ENCODE measurements at regions not wholly inside any gene's neighbourhood (a gene's known extent, or its start where the extent isn't known, plus 50 kb on each side); places are given as distances from the start of the nearest gene placed in this dataset.

DNA sequence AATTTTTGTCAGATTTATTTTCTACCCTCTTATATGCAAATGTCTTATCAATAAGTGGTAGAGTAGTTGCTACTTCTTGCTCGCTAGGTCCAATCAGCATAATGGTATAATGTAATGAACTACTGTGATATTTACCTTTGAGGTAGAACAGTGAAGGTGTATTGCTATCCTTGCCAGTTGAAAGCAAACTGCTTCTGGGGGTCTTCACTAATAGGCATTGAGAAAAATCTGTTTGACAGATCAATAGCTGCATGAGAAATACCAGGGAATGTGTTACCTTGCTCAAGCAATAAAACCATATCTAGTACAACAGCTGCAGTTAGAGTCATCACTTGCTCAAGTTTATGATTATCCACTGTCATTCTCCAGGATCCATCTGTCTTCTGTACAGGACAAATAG lies 50.1 kb upstream of the EFEMP1 start:
- no peak for DNase-seq

DNA sequence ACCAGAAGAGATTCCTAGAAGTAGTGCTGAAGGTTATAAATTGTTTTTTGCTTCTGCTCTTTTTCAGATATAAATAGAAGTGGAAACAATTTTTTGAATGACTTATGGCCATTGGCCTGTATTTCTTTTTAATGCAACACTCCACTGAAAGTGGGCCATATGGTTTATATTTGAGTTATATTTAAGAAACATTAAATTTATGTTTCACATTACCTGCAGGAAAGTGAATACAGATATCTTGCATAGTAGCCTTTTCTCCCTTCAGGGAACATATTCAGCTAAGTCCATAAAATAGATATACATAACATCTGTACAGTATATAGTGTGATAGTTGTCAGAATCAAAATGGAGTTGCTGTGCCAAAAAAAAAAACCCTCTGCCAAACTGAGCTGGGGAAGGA lies 53.1 kb upstream of the EFEMP1 start:
- DNase-seq, result no peak

DNA sequence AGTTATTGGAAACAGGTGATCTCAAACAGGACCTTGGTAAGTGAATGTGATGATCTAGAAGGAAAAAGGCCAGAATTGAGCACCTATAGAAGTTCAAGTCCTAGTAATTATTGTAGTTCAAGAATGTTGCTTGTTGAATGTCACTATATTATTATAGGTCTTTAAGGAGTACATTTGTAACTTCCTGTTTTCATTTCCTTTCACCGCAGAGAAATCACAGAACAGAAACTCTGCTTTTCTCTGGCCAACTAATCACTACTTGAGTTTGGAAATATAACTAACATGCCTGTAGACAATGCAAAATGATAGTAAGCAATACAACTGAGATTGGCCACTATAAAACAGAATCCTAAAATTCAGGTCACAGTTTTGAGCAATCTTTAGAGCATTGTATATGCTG lies 61.8 kb upstream of the EFEMP1 start:
- no peak for DNase-seq

DNA sequence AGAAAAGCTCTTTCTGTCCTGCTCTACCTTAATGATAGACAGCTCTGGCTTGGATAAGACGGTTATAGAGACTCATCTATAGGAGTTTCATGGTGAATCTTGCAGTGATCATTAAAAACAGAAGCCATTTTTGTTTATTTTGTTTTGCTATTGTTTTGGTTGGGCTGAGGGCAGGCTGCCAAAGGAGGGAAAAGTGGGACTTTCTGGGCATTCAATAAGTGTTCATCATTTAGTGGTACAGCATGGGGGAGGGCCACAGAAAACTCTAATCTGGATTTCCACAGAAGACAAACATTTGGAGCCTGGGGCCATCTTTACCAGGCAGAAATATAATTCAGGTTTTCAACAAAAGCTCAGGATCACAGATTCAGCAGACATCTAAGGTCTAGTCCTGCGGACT lies 62.4 kb upstream of the EFEMP1 start:
- no peak for DNase-seq

DNA sequence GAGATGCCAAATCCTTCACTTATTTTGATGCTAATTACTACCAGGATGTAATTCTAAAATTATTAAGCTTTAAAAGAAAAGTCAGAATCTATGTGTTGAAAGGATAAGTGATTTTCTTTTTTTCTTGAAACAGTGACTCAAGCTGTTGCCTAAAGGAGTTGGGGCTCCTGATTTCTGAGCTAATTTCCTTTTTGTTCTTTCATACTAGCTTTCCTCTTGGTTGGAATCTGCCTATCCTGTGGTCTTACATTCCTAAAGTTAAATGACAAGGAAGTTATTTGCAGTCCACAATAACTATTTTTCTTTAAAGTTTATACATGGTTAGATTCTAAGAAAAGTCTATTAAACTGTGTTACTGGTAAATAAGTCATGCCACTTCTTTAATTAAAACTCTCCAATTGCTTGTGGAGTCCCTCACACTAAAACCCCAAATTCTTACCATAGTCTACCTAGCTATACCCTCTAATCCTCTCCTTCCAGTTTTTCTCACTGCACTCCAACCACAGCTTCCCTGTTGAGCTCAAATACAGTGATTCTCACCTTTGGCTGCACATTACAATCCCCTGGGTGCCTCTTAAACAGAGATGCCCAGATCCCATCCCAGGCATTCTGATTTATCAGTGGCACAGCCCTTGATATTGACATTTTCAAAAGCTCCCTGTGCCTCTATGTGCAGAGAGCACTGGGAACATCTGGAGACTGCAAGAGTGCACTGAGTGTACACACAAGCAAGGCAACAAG lies 63.3 kb upstream of the EFEMP1 start:
- no peak for DNase-seq

DNA sequence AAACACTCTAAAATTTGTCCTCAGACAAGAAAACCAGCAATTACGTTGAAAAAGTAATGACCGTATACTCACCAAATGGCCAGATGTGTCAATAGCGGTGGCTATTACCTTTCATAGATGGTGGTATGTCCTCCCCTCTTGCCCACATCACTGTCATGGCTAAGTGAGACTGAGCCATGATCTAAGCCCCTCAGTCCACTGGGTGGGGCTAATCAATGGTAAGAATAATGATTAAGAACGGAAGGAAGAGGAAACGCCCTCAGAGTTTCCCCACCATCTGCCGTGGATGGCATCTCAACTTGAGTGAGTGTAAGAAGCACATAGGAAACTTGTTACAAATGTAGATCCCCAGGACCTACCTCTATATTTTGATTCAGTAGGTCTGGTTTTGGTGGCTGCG lies 65.8 kb upstream of the EFEMP1 start:
- DNase-seq, result no peak

DNA sequence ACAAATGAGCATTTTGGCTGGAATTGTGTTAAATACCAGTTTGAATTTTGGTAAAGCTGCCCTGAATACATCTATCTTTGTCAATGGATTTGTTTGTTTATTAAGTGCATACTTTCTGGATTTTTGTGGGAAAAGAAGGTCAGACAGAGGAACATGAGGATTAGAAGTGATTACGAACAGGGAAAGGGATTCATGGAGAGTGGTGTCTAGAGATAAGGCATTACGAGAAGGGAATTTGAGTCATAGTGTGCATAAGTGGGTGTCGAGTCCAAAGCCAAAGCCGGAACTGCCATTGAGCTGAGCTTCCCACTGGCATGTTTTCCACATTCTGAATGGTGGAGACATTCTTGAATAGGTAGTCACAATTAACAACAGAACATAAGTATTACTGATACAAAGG lies 68.9 kb upstream of the EFEMP1 start:
- DNase-seq, result no peak

DNA sequence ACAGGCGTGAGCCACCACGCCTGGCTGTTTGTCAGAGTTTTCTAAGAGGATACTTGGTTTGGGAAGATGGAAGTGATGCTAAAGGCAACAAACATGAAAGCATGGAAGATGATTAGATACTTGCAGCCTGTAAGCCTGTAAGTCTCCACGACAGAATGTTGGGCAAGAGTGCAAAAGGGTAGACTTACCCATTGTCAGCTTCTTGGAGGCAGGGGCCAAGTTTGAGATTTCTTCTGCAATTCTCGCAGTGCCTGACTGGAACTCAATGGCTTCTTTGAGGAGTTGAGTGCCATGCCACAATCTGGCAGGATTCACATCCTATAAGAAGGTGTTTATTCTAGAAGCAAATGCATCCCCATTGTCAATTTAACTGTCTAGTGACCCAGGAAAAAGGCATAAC lies 70.1 kb upstream of the EFEMP1 start:
- DNase-seq, result no peak

DNA sequence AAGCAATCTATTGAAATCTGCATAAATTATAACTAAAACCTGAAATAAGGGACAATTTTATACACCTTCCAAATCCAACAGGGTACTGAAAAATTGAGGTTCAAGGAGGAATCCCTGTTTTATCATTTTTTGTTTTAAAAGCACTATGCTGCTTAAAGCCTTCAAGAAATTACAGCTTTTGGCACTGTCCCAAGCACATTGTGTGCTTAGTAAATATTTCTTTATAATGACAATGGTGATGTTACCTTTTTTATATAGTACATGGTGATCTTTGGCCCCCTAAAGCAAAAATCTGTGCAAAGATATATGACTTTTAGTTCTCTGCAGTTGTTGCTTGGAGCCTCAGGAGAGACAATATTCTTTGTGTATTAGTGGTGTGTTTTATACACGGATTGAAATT lies 71.6 kb upstream of the EFEMP1 start:
- DNase-seq, result no peak

DNA sequence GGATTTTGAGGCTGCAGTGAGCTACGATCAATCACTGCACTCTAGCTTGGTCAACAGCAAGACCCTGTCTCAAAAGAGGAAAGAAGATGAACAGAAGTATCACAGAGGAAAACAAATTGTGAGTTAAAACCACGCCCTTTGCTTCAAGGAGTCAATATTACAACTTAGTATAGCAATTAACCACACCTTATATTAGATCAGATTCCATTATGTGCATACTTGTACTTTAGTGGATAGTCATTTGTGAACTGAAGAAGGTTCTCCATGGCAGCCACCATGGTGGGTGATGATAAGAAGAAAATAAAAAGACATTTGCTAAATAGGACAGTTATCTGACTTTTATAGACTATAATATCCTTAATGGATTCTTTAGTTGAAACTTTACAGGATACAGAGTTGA lies 72.3 kb upstream of the EFEMP1 start:
- DNase-seq, result no peak

DNA sequence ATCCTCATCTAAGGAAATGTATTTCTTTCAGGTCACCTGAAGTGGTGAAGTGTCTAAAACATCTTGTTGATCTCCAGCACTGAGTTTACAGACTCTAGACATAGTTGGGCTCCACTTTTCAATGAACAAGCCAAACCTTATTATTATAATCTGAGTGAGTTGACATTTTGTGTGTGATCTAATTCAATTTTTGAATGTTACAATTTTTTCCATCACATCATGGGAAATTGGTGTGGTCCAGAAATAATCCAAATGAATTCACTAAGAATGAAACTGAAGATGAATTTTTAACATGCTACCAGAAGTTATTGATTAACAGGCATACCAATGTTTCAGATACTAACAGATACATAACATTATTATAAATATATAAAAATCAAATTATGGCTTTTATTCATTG lies 75.6 kb upstream of the EFEMP1 start:
- DNase-seq, result no peak

DNA sequence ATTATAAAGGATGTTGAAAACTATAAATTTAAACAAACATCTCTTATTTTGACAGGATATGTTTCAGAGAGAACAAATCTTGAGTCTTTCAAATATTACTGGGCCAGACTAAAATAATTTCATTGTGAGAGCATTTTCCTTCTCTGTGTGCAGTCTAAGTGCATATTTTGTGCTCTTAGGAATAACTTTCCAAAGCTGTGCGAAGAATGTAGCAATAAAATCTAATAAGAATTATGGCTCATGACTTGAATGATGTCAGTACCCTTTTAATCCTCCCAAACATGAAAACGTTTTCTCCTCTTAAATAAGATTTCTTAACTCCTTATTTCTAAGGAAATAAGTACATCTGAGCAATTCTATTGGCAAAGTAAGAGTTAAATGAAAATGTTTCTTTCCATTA lies 76.2 kb upstream of the EFEMP1 start:
- DNase-seq, result no peak

DNA sequence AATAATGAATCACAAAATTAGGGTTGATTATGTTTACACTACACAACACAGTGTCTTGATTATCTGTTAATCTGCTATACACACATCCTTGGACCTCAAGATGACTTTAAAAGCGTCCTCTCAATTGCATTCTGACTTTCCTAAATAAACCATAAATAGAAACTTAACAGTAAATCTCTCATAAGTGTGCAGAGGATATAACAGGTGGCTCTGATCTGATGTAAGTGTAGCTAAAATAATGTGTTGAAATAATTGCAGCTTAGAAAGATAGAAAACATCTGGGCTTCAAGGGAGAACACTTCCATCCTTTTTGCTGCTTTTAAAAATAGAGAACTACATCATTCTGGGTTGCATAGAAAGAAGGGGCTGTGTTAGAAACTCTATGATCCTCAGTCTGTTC lies 78.4 kb upstream of the EFEMP1 start:
- no peak for DNase-seq

DNA sequence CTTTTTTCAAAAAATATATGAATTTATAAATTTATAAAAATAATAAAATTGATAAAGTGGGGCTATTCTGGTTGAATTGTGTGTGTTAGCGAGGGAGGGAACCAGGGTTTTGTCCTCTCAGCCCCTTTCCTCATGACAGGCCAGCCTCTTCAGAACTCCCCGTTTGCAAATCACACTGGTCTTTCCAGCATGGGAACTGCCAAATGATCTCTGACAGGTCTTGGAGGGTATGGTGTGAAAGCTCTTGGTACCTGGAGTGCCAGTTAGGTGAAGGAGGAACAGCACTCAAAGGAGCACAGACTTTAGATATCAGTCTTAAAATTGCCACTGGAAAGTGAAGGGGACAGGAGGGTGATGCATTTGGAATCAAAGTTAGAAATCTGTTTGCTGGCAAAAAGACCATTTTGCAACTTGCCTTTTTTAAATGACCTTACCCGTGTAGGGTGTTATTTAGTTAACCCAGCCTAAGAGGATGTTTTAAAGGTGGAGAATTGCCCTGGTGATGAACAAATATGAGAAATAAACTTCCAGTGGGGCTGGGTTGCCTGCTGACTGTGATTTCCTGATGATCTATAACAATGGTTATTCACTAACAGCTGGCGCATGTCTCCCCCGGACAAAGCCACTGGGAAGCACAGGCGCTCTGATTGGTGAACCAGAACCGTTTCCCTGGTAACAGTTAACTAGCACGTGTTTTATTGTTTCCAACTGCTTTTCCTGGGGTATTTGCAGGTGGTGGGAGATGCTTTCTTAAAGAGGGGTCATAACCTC lies 85.3 kb upstream of the EFEMP1 start:
- peak; percentile 73 for DNase-seq

DNA sequence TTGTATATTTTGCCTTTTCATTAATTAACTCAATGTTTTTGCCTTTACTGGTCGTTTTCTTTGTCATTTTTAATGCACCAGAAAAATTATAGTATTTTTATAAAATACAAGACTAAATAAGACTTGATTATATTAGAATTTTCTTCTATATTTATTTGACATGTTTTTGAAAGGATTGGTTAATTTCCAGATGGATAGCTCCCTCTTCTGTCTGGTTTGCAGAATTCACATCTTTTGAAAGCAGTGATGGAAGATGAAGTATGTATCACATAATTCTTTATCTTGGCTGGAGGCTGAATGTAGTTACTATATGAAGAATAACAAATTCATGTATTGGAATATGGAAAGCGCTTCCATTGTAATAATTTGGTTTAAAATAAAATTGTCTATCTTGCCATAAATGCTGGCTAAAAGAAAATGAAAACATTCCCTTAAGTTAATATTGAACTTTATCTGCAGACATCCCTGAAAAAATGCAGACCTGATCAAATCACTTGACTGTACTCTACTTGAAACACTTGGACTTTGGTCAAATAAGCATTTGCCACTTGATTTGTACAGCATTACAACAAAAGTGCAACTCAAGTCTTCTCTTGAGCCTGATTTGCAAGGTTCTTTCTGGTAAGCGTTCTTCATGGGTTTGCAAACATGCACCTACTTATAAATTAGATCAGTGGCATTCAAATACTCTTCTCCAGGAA lies 86.3 kb upstream of the EFEMP1 start:
- peak; percentile 37 for DNase-seq

DNA sequence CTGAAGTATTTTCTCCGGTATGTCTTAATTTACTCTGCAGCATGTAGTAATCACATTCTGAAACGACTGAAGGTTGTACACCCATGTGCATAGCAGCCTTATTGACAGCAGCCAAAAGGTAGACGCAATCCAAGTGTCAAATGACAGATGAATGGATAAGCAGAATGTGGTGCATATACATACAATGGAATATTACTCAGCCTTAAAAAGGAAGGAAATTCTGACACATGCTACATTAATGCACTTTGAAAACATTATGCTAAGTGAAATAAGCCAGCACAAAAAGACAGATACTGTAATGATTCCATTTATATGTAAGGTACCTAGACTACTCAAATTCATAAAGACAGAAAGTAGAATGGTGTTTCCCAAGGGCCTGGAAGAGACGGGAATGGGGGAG lies 88.0 kb upstream of the EFEMP1 start:
- DNase-seq, result no peak

DNA sequence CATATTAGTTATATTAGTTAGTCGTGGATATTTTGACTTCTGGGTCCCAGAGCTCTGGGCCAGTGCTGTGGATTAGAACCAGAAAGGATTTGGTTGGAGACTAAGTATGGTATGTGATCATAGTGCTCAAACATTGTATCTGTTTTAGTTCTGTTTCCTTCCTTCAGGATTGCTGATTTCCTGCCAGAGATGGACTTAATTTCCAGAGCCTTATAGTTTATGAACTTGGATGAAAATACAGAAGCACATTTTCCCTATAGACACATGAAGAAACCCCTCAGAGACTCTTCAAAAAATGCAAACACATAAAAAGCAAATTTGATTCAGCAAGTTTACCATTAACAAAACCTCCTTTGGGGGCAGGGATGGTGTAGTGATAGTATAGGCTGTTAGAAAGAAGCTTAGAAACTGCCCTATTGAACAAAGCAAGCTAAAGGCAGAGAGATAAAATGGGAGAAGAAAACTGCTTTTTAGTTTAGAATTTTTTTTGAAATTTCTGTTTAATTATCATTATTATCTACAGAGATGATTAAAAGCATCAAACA lies 88.7 kb upstream of the EFEMP1 start:
- DNase-seq, result no peak

DNA sequence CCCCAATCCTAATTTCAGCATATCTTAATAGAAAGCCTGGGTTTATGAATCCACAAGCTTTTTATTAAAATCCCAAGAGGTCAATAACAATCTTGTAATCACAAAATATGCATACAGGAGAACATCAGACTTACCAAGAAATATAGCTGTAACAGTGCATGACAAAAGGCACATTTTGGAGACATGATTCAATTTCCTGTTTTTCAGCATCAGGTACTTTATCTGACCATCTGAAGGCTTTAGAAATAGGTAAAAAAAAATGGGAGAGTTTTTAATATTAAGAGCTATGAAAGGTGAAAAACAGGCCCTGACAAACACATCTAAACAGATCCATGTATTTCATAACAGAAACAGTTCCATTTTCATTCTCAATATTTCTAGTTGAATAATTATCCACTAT lies 89.9 kb upstream of the EFEMP1 start:
- no peak for DNase-seq

DNA sequence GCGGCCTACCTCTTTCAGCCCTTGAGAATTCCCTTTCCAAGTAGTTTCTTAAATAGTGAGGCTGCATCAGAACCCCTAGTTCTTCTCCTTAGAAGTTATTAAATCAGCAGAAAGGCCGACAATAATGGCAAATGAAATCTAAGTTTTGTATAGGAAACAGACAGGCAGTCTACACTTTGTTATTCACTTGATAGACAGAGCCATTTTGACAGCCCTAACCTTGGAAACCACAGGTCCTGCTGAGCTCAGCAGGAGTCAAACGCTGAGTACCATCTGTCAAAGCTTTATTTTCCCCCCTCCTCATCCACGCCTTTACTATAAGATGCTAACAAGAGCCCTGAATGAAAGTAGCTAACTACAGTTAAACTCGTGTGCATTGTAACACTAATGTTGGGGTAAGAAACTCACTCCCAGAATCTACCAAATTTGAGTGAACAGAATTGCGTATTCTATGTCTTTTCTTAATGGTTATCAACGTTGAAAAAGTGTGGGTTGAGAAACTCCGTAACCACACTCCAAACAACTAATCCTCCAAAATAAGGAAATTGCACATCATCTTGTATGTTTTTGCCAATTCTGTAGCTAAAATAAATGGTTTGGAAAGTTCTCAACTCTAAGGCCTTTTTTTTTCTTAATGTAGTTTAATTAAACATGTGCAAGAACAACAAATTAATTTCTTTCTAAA lies 90.6 kb upstream of the EFEMP1 start:
- peak; percentile 42 for DNase-seq

DNA sequence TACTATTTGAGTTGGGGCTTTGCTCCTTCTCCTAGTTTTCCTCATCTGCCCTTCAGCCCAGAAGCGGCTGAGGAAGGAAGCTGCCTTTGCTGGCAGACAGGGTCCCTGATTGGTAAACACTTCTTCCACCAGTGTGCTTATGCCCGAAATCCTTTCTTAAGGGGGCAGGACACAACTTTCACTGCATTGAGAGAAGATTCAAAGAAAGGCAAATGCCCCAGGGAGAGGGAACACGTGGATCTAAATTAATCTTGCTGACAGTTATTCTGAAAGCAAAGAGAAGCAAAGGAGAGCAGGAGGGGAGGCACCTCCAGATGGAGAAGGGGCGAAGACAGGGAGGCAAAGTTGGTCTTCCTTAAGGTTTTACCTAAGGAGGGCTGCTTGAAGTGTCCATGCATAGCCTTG lies 92.1 kb upstream of the EFEMP1 start:
- DNase-seq, result no peak

DNA sequence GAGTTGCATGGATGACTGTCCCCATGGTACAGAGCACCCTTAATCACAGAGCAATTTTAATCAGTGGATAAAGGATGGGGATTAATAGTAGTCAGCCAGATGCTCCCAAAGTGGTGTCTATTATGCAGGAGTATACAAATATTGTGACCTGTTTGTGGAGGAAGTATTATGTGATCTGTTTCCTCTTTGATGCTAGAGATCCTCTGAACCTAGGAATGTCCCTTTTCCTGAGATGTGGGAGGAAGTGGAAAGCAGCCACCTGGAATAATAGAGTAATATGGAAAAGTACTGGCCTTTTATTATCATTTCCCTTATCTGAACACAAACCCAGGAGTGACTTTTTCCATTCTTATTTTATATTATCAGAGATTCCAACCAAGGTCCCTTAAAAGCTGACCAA lies 94.2 kb upstream of the EFEMP1 start:
- no peak for DNase-seq

DNA sequence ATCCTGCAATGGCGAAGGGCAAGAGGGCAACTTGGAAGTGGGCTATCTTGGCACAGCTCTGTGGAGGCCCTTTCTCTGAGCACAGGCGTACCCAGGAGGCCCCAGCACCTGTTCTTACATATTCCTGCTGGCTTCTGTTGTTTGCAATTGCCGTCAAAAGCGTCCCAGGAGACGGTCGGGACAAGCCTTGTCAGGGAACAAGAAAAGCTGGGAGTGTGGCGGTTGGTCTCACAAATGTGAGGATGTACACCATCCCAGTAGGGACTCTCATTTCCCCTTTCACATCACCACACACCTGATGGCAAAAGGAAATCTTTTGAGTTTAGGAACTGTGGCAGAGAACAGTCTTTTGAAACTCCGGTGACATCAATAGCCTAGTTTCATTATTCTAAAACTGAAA lies 94.7 kb upstream of the EFEMP1 start:
- no peak for DNase-seq

DNA sequence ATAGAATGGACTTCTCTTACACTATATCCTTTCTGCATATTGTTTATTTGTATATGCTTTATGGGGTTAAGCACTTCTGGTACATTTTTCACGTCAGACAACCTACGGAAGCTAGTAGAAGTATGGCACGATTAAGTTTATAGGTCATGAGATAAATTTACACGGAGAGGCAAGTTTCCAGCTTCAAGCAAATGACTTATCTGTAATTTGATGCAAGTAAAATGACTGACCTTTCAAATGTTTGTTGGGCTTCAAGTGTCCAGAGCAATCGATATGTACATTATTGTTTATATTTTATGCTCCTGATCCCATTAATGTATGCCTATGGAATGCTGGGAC lies 97.5 kb upstream of the EFEMP1 start:
- DNase-seq, result no peak
